DND-41 (cell line): ENCODE measurements at regions not wholly inside any gene's neighbourhood (a gene's known extent, or its start where the extent isn't known, plus 50 kb on each side); places are given as distances from the start of the nearest gene placed in this dataset.
"Not testable (repeated sequence)": the region's sequence is repeated elsewhere in the genome, so short reads cannot be mapped to it uniquely, and the experiment has no call there.

ENCODE experiments used
- EZH2 ChIP-seq: IDR thresholded peaks from 3 replicates; pipeline ENCODE4 v1.6.1; 2012; ENCODE audit warnings: borderline replicate concordance, low read depth, mild to moderate bottlenecking, moderate library complexity, low read length, inconsistent platforms; ENCODE audit not compliant: severe bottlenecking
- TF ChIP-seq, protein P1 (sequence below): IDR thresholded peaks from 2 replicates; pipeline ENCODE4 v1.5.1; 2012; ENCODE audit warnings: borderline replicate concordance, low read length, moderate library complexity, mild to moderate bottlenecking; ENCODE audit not compliant: poor library complexity, severe bottlenecking; ENCODE audit errors: extremely low read depth

DNA sequence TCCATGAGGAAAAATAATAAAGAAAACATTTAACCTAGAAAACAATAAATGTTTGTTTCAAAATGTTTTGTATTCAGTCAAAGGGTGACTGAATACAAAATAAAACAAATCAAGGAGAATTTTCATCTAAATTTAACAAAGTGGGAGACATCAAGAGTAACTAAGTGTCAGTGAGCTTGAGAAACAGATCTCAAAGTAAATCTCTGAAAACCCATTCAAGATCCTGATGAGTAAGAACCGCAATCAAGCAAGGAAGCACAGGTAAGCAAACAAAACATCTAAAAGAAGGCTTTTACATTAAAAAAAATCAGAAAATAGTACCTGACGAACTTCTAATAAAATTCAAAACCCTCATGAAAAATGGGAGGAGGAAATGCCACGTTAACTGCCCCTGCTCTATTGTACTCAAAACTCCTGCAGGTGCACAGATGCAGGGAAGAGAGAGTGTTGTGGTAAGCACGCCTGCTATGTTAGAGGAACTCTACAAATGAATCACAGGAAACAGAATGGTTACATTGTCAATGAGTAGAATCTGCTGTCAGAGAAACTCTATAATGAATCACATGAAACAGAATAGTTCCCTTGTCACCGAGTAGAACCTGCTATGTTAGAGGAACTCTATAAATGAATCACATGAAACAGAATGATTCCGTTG is 309.6 kb upstream of the FRG1 start:
- TF ChIP-seq EZH2, result not testable (repeated sequence)
- TF ChIP-seq, protein P1, sequence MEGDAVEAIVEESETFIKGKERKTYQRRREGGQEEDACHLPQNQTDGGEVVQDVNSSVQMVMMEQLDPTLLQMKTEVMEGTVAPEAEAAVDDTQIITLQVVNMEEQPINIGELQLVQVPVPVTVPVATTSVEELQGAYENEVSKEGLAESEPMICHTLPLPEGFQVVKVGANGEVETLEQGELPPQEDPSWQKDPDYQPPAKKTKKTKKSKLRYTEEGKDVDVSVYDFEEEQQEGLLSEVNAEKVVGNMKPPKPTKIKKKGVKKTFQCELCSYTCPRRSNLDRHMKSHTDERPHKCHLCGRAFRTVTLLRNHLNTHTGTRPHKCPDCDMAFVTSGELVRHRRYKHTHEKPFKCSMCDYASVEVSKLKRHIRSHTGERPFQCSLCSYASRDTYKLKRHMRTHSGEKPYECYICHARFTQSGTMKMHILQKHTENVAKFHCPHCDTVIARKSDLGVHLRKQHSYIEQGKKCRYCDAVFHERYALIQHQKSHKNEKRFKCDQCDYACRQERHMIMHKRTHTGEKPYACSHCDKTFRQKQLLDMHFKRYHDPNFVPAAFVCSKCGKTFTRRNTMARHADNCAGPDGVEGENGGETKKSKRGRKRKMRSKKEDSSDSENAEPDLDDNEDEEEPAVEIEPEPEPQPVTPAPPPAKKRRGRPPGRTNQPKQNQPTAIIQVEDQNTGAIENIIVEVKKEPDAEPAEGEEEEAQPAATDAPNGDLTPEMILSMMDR, result not testable (repeated sequence)
